Activated naive CD8-positive, alpha-beta T cell treated with anti-CD3 and anti-CD28 coated beads, Interleukin-2, amount 10 ng/mL, durations not matched to agents 7 days and 5 days (primary cell): ENCODE measurements at regions not wholly inside any gene's neighbourhood (a gene's known extent, or its start where the extent isn't known, plus 50 kb on each side); places are given as distances from the start of the nearest gene placed in this dataset.
"Not testable (repeated sequence)": the region's sequence is repeated elsewhere in the genome, so short reads cannot be mapped to it uniquely, and the experiment has no call there.

ENCODE experiments used
- ATAC-seq: fragments of 150-1000 bp; cut with Tn5 transposase; one replicate; pipeline ENCODE4 v1.10.0; 2021; ENCODE audit warnings: low read depth, moderate library complexity
- POLR2A ChIA-PET: fragments of 350-600 bp; sonication (Branson Sonifier 250); formaldehyde crosslinking; loops from one replicate; lab custom pipeline; 2021; ENCODE audit warnings: antibody characterized with exemption; lab: Charles Lee
- DNase-seq: peaks from one replicate; pipeline ENCODE4 v3.0.0; 2021
- H3K27ac Mint-ChIP-seq: one replicate; pipeline ENCODE4 v1.8.0; 2022; ENCODE audit warnings: mild to moderate bottlenecking, mixed read lengths
- H3K27me3 Mint-ChIP-seq: one replicate; pipeline ENCODE4 v1.8.0; 2022; ENCODE audit warnings: mild to moderate bottlenecking, moderate library complexity, mixed read lengths
- H3K36me3 Mint-ChIP-seq: one replicate; pipeline ENCODE4 v1.8.0; 2021; ENCODE audit warnings: mild to moderate bottlenecking, mixed read lengths
- H3K4me1 Mint-ChIP-seq: one replicate; pipeline ENCODE4 v1.8.0; 2021; ENCODE audit warnings: mixed read lengths
- H3K4me3 Mint-ChIP-seq: one replicate; pipeline ENCODE4 v1.8.0; 2022; ENCODE audit warnings: mild to moderate bottlenecking, moderate library complexity, mixed read lengths
- H3K9me3 Mint-ChIP-seq: one replicate; pipeline ENCODE4 v1.8.0; 2021; ENCODE audit warnings: mixed read lengths

DNA sequence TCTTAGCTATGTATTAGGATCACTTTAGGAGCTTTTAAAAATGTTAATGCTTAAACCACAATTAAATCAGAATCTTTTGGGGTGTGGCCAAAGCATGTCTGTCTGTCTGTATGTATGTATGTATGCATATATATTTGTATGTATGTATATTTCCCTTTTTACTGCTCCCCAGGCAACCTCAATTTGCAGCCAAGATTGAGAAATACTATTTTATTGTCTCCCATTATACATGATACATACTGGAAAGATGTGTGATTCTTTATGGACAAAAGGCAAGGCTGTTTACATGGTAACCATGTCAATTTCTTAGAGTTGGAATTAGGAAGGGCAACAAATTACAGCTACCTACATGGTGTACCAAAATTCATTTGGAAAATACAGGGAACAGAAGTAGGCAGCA, 783.6 kb downstream of the ETS1 start:
- peaks cover 7% of the 10 kb centered on the region for H3K27me3 Mint-ChIP-seq
- no peak for ATAC-seq
- POLR2A ChIA-PET: no interaction called here
- no peak overlapping the region for H3K27ac Mint-ChIP-seq
- no peaks in the 10 kb centered on the region for H3K36me3 Mint-ChIP-seq
- no peak overlapping the region for H3K4me3 Mint-ChIP-seq
- H3K4me1 Mint-ChIP-seq: no peaks in the 10 kb centered on the region
- no peaks in the 10 kb centered on the region for H3K9me3 Mint-ChIP-seq
- no peak for DNase-seq

DNA sequence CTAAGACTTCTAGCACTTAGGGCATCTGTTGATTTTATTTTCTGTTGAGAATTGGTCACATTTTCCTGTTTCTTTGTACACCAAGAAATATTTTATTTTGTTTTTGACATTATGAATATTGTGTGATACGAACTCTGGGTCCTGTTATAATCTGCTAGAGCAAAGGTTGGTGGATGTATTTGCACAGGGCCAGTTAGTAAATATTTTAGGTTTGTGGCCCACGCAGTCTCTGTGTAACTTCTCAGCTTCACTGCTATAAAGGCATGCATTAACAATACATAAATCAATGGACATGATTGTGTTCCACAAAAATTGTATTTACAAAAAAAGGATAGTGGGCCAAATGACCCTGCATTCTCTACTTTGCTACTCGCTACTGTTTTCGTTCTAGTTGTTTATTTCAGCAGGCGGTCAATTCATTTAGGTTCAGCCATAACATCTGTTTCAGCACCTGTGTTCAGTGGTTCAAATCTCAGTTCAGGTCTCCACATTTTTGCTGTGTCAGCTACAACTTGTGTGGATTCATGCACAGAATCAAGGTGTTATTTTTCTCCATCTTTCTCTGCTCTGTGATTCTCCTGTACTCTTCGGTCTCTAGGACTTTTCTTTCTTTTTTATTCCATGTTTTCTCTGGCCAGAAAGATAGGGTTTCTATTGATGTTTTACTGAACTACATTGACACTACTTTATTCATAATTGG, 786.2 kb downstream of the ETS1 start:
- Mint-ChIP-seq H3K4me1 (no peaks in the 10 kb centered on the region), H3K36me3 (no peaks in the 10 kb centered on the region), H3K27ac (no peak overlapping the region), H3K9me3 (no peaks in the 10 kb centered on the region), H3K4me3 (no peak overlapping the region), H3K27me3 (peaks cover 4% of the 10 kb centered on the region)
- POLR2A ChIA-PET: no interaction called here
- DNase-seq: no peak
- no peak for ATAC-seq

DNA sequence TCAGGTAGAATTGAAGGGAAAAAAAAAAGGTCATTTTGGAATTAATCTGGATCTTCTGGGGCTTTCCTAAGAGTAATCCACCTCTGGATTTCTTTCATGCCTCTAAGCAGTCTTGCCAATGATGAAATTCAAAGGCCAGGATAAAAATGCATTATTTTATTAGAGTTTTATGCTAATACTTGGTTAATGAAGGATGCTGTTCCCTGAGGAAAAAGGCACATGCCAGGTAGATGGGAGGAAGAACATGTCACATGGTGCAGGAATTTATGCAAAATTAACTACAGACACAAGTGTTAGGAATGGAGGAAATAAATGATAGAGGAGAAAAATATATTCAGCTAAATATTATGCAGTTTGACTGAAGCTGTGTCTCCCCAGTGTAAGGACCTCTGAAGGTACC, 792.0 kb downstream of the ETS1 start:
- Mint-ChIP-seq H3K9me3 (no peaks in the 10 kb centered on the region), H3K4me1 (no peaks in the 10 kb centered on the region), H3K27me3 (no peaks in the 10 kb centered on the region), H3K36me3 (no peaks in the 10 kb centered on the region), H3K27ac (no peak overlapping the region), H3K4me3 (no peak overlapping the region)
- ATAC-seq (no peak), DNase-seq (no peak)
- POLR2A ChIA-PET: no interaction called here

DNA sequence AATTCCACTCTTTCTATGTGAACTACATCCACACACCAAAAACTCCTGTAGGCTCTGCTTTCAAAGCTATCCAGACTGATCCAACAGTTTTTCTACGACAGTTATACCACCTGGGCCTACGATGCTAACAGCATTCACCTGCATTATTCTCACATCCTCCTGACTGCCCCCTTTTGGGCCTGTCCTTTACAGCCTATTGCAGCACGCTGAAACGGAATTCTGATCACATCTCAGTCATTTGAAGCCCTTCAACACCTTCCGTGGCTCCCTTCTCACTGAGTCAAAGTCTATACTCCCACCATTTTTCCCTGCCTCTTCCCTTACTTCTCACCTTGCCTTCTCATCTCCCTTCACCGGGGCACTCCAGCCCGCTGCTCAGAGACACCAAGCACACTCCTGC, 791.3 kb upstream of the KIRREL3 start:
- no peak overlapping the region for H3K27ac Mint-ChIP-seq
- no peaks in the 10 kb centered on the region for H3K4me1 Mint-ChIP-seq
- no peak for ATAC-seq
- H3K27me3 Mint-ChIP-seq: peaks cover 2% of the 10 kb centered on the region
- no peak for DNase-seq
- no peak overlapping the region for H3K4me3 Mint-ChIP-seq
- H3K9me3 Mint-ChIP-seq: no peaks in the 10 kb centered on the region
- no peaks in the 10 kb centered on the region for H3K36me3 Mint-ChIP-seq
- POLR2A ChIA-PET: no interaction called here

DNA sequence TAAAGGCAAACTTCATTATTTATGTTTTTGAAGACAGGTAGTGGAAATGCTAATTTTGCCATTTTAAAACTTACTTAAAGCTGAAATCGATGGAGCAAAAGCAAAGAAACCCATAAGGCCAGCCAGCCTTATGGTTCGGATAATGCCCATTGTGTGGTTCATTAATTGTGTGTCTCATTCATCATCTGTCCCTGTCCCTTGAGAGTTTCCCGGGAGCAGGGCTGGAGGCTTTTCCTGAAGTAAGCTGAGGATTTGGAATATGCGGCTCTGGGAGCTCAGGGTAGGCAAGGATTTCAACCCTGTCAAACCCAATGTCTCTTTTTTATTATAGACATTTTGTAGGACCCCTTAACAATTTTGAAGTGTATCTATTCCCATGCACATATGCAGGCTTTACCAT, 790.0 kb upstream of the KIRREL3 start:
- Mint-ChIP-seq H3K4me3 (no peak overlapping the region), H3K27ac (no peak overlapping the region)
- POLR2A ChIA-PET: no interaction called here

DNA sequence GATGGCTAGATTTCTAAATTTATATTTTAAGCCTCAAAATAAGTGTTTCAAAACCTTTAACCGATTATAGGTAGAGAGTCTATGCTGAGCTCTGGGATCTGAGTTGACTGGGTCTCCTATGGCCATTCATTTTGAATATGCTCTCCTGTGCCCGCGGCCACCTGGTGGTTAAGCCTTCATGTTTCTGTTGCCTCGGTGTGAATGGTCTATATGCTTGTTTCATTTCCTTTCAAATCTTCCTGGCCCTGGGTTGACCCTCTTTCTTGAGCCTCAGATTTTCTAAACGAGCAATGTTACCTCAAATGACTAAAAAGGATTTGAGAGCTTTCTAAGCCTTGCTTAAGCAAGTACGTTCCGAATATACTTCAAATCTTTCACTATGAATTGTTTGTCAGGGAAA, 789.4 kb upstream of the KIRREL3 start:
- Mint-ChIP-seq H3K27ac (no peak overlapping the region), H3K4me1 (no peaks in the 10 kb centered on the region), H3K27me3 (peaks cover 5% of the 10 kb centered on the region), H3K9me3 (no peaks in the 10 kb centered on the region), H3K36me3 (no peaks in the 10 kb centered on the region), H3K4me3 (no peak overlapping the region)
- DNase-seq (no peak), ATAC-seq (no peak)
- POLR2A ChIA-PET: no interaction called here

More for the DNA sequence above, 790.0 kb upstream of the KIRREL3 start:
- H3K36me3 Mint-ChIP-seq: no peaks in the 10 kb centered on the region
- ATAC-seq: no peak
- no peak for DNase-seq
- peaks cover 5% of the 10 kb centered on the region for H3K27me3 Mint-ChIP-seq
- no peaks in the 10 kb centered on the region for H3K9me3 Mint-ChIP-seq
- no peaks in the 10 kb centered on the region for H3K4me1 Mint-ChIP-seq

DNA sequence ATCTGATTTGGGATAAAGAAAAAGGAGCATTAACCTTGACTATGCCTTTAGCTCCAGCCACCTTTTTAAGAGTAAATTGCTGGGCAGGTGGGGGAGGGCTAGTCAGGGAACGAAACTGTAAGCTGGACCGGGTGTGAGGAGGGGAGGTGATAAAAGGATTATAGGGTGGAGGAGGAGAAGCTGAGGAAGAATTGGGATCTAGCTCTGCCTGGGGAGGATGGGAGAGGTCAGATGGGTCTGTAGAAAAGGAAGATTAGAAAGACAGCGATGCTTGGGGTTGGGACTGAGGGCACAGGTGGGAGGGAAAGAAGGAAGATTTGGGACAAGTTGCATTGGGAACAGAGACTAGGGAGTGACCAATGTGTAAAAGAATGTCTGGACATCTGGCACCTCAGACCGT, 772.4 kb upstream of the KIRREL3 start:
- H3K4me3 Mint-ChIP-seq, H3K36me3 Mint-ChIP-seq, ATAC-seq, H3K4me1 Mint-ChIP-seq, DNase-seq, POLR2A ChIA-PET, H3K27ac Mint-ChIP-seq, H3K9me3 Mint-ChIP-seq, H3K27me3 Mint-ChIP-seq: not testable (repeated sequence)

DNA sequence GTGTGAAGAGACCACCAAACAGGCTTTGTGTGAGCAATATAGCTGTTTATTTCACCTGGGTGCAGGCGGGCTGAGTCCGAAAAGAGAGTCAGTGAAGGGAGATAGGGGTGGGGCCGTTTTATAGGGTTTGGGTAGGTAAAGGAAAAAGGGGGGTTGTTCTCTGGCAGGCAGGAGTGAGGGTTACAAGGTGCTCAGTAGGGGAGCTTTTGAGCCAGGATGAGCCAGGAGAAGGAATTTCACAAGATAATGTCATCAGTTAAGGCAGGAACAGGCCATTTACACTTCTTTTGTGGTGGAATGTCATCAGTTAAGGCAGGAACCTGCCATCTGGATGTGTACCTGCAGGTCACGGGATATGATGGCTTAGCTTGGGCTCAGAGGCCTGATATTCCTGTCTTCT, 768.4 kb upstream of the KIRREL3 start:
- H3K9me3 Mint-ChIP-seq, DNase-seq, H3K4me1 Mint-ChIP-seq, H3K27me3 Mint-ChIP-seq, ATAC-seq, H3K36me3 Mint-ChIP-seq, POLR2A ChIA-PET, H3K27ac Mint-ChIP-seq, H3K4me3 Mint-ChIP-seq: not testable (repeated sequence)

DNA sequence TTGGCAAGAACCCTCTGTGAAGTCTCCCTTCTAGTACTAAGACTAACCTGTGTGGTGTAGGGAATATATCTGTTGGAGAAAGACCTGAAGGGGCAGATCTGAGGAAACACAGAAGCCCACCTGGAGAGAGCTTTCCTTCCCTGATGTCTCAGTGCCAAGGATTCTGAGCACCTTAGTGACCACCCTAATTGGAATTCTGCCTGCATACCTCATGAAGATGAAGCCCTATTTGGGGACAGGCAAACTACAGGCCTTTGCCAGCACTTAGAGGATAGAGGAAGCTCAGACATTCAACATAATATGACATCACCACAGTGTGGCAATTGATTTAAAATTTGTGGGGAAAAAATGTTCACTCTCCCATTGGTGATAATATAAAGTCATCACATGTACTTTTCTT, 766.2 kb upstream of the KIRREL3 start:
- Mint-ChIP-seq H3K4me1 (no peaks in the 10 kb centered on the region), H3K9me3 (no peaks in the 10 kb centered on the region), H3K36me3 (no peaks in the 10 kb centered on the region), H3K4me3 (no peak overlapping the region), H3K27me3 (no peaks in the 10 kb centered on the region), H3K27ac (no peak overlapping the region)
- DNase-seq (no peak), ATAC-seq (no peak)
- POLR2A ChIA-PET: no interaction called here

DNA sequence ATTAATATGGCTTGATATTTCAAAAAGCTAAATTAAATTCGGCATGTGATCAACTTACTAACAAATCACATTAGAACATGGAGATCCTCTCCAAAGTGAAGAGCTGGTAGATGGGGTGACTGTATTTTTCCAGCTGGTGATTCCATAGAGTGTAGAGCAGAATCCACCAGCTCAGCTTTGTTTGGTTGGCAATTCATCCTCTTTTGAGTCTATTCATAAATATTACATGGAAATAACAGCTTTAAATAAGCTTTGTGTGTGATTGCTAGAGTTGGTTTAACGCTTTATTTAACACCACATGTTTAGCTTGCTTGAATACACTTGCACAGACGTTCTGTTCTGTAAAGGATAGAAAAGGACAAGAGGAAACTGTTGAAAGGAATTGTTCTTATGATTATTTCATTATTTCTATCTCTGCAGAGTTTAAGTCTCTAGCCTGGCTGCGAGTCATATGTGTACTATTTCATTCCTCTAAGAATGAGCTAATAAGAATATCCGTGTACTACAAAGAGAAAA, 738.3 kb upstream of the KIRREL3 start:
- Mint-ChIP-seq H3K4me1 (no peaks in the 10 kb centered on the region), H3K9me3 (no peaks in the 10 kb centered on the region), H3K27me3 (no peaks in the 10 kb centered on the region), H3K4me3 (no peak overlapping the region), H3K27ac (no peak overlapping the region), H3K36me3 (no peaks in the 10 kb centered on the region)
- DNase-seq (no peak), ATAC-seq (no peak)
- POLR2A ChIA-PET: no interaction called here

DNA sequence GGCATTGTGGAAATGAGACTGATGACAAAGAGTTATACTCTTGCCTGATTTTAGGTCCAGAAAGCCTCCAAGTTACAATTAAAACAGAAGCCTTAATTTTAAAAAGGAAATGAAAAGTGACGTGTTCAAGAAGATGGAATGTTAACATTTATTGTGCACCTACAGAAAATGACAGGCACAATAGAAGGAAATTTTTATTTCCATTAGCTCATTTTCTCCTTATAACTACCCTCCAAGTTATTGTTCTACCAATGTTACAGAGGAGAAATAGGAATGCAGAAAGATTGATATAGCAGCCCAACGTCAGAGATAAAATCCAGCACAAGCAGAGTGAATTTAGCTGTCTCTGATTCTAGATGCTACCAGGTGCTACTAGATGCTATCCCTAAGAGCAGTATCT, 736.9 kb upstream of the KIRREL3 start:
- Mint-ChIP-seq H3K4me3 (no peak overlapping the region), H3K27ac (no peak overlapping the region), H3K27me3 (peaks cover 2% of the 10 kb centered on the region), H3K4me1 (no peaks in the 10 kb centered on the region), H3K36me3 (no peaks in the 10 kb centered on the region), H3K9me3 (no peaks in the 10 kb centered on the region)
- DNase-seq (no peak), ATAC-seq (no peak)
- POLR2A ChIA-PET: no interaction called here

DNA sequence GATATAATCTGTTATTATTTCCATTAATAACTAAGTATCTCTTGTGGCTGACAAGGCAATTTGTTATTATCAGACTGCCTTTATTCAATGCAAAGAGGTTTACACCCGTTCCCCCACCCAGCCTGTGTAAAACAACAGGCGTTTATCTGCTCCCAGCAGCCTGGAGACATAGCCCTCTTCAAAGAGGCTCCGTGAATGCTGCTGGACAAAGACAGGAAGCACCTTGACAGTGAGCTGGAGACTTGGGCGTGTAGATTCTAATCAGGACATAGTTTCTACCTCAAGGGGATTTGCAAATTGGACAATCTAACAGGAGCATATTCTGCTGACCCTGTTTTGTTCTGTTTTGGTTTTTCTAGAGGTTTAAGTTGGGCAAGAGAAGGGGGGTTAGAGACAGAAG, 733.0 kb upstream of the KIRREL3 start:
- Mint-ChIP-seq H3K4me3 (no peak overlapping the region), H3K4me1 (no peaks in the 10 kb centered on the region), H3K36me3 (no peaks in the 10 kb centered on the region), H3K27ac (no peak overlapping the region), H3K9me3 (no peaks in the 10 kb centered on the region), H3K27me3 (peaks cover 2% of the 10 kb centered on the region)
- no peak for ATAC-seq
- POLR2A ChIA-PET: no interaction called here
- DNase-seq: no peak

DNA sequence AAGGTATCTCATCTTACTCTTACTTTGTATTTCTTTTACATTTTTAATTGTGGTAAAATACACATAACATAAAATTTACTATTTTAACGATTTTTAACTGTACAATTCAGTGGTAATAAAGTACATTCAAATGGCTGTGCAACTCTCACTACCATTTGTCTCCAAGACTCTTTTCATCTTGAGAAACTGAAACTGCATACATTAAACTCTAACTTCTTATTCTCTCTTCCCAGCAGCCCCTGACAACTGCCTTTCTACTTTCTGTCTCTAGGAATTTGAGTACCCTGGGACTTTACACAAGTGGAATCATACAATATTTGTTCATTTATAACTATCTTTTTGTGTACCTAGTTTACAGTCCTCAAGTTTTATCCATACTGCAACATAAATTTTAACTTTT, 725.8 kb upstream of the KIRREL3 start:
- Mint-ChIP-seq H3K4me3 (no peak overlapping the region), H3K27ac (no peak overlapping the region), H3K36me3 (no peaks in the 10 kb centered on the region), H3K4me1 (no peaks in the 10 kb centered on the region), H3K27me3 (no peaks in the 10 kb centered on the region), H3K9me3 (no peaks in the 10 kb centered on the region)
- no peak for DNase-seq
- POLR2A ChIA-PET: no interaction called here
- no peak for ATAC-seq

DNA sequence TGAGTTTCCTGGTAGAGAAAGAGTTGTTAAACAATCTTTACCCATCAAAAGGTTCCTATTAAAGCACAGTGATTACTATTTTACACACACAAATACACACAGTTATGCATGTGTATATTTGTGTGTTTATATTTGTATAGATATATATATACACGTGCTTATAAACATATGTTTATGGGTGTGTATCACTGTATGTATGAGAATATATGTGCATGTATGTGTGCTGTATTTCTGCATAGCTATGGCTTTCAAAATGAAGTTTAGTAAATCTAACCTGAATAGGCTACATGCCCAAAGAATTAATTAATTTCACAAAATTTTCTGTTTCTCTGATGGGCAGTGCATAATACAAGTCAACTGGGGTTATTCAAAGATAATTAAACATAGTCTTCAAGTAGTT, 723.1 kb upstream of the KIRREL3 start:
- H3K4me3 Mint-ChIP-seq: no peak overlapping the region
- DNase-seq: no peak
- no peak overlapping the region for H3K27ac Mint-ChIP-seq
- ATAC-seq: no peak
- H3K9me3 Mint-ChIP-seq: no peaks in the 10 kb centered on the region
- POLR2A ChIA-PET: no interaction called here
- no peaks in the 10 kb centered on the region for H3K4me1 Mint-ChIP-seq
- H3K36me3 Mint-ChIP-seq: no peaks in the 10 kb centered on the region
- H3K27me3 Mint-ChIP-seq: no peaks in the 10 kb centered on the region

DNA sequence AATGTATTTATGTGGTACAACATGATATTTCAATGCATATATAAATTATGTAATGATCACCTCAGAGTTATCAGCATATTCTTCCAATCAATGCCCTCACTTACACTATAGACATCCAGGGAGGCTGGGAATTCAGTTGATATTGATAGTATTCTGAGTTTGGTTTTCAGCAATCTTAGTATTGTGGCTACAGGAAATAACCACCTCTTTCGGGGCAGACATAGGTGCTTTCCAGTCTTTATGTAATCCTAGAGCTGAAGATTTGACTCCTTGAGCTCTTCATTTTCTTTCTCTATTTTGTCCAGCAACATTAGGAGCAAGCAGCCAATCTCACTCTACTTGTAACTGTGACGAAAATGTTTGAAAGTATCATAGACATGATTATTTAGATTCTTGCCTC, 712.7 kb upstream of the KIRREL3 start:
- Mint-ChIP-seq H3K36me3 (no peaks in the 10 kb centered on the region), H3K4me3 (no peak overlapping the region), H3K4me1 (no peaks in the 10 kb centered on the region), H3K27ac (no peak overlapping the region), H3K27me3 (no peaks in the 10 kb centered on the region), H3K9me3 (no peaks in the 10 kb centered on the region)
- POLR2A ChIA-PET: no interaction called here
- DNase-seq (no peak), ATAC-seq (no peak)
